ENCODE measurements at regions not wholly inside any gene's neighbourhood (a gene's known extent, or its start where the extent isn't known, plus 50 kb on each side); places are given as distances from the start of the nearest gene placed in this dataset.

GRCh38 chr14:101060171-101060601 is 156.7 kb upstream of the RTL1 start:
- no peaks in the 10 kb centered on the region for H3K27me3 ChIP-seq (ENCODE audit: control insufficient read depth in 2 of 2, insufficient read depth in 2 of 2, low read length in 2 of 2)
- ChIA-PET POLR2A (no interaction called here), CTCF (no interaction called here)
- intact Hi-C loops (cut with micrococcal nuclease) (loop anchor here (10.0 kb wide), 1 partner anchor 675 kb away; no protein-coding TSS in a partner anchor), dilution Hi-C loops (cut with MboI; ENCODE audit: extremely low pct_ligation_motif_present, low sequenced_read_pairs) (no loop called here)
- no TSS peak for BruUV-seq (replicated peaks)
- no peak overlapping the region for H3K4me2 ChIP-seq (ENCODE audit: insufficient read depth, low read length)
- H3K9me1 ChIP-seq (replicated peaks; ENCODE audit: control insufficient read depth, extremely low read depth, insufficient read depth, low read length): no peaks in the 10 kb centered on the region
- no peak overlapping the region for H3K9ac ChIP-seq (replicated peaks; ENCODE audit: extremely low read depth, insufficient read depth, low read length)
- H3K9me3 ChIP-seq (replicated peaks; ENCODE audit: control insufficient read depth, insufficient read depth, low read length): no peaks in the 10 kb centered on the region
- TF ChIP-seq POLR2AphosphoS5 (IDR thresholded peaks at IDR 0.05; ENCODE audit: insufficient read depth, low read depth, low read length) (no peak), GATA2 (IDR thresholded peaks at IDR 0.05; ENCODE audit: insufficient read depth, insufficient read length, low read depth, low read length) (no peak), EZH2 (IDR thresholded peaks at IDR 0.05; ENCODE audit: borderline replicate concordance, low read depth, low read length, severe bottlenecking) (no peak), POLR2A (IDR thresholded peaks at IDR 0.05; ENCODE audit: low read depth, low read length) (no peak), JUN (IDR thresholded peaks at IDR 0.05; ENCODE audit: borderline replicate concordance, insufficient read depth, insufficient read length, low read depth) (no peak), MYC (IDR thresholded peaks at IDR 0.05; ENCODE audit: low read depth, low read length) (no peak), FOS (IDR thresholded peaks at IDR 0.05; ENCODE audit: borderline replicate concordance, insufficient read depth, low read length) (no peak)
- TF ChIP-seq, protein P1, sequence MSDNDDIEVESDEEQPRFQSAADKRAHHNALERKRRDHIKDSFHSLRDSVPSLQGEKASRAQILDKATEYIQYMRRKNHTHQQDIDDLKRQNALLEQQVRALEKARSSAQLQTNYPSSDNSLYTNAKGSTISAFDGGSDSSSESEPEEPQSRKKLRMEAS (IDR thresholded peaks at IDR 0.05; ENCODE audit: insufficient read depth, insufficient read length): no peak
- TF ChIP-seq, protein P2, sequence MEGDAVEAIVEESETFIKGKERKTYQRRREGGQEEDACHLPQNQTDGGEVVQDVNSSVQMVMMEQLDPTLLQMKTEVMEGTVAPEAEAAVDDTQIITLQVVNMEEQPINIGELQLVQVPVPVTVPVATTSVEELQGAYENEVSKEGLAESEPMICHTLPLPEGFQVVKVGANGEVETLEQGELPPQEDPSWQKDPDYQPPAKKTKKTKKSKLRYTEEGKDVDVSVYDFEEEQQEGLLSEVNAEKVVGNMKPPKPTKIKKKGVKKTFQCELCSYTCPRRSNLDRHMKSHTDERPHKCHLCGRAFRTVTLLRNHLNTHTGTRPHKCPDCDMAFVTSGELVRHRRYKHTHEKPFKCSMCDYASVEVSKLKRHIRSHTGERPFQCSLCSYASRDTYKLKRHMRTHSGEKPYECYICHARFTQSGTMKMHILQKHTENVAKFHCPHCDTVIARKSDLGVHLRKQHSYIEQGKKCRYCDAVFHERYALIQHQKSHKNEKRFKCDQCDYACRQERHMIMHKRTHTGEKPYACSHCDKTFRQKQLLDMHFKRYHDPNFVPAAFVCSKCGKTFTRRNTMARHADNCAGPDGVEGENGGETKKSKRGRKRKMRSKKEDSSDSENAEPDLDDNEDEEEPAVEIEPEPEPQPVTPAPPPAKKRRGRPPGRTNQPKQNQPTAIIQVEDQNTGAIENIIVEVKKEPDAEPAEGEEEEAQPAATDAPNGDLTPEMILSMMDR (IDR thresholded peaks at IDR 0.05; ENCODE audit: extremely low read depth in 1 of 2, insufficient read depth in 1 of 2, low read depth in 1 of 2, low read length in 2 of 2): no peak
- no peak overlapping the region for H3K4me3 ChIP-seq (replicated peaks in 1 of 3; ENCODE audit: insufficient read depth in 1 of 3, low read depth in 1 of 3, low read length in 3 of 3)
- H3K4me1 ChIP-seq (ENCODE audit: control insufficient read depth, extremely low read depth, insufficient read depth, low read length): peaks cover 42% of the 10 kb centered on the region
- no peak overlapping the region for H3K27ac ChIP-seq (ENCODE audit: insufficient read depth, low read depth, low read length)
- DNase-seq (ENCODE audit: low read depth, low spot score): no peak
- H2AFZ ChIP-seq (ENCODE audit: low read depth, low read length): no peak overlapping the region
- H3K79me2 ChIP-seq (ENCODE audit: control insufficient read depth, insufficient read depth, low read length): no peaks in the 10 kb centered on the region
- peaks cover 0 to 23% of the 10 kb centered on the region in 2 experiments for H3K36me3 ChIP-seq (ENCODE audit: control insufficient read depth in 2 of 2, extremely low read depth in 1 of 2, insufficient read depth in 2 of 2, low read length in 2 of 2)
- no peaks in the 10 kb centered on the region for H4K20me1 ChIP-seq (replicated peaks; ENCODE audit: control insufficient read depth, extremely low read depth, insufficient read depth, low read length)
- no peak for FAIRE-seq

Data from endothelial cell of umbilical vein (primary cell).